Lower lobe of right lung (tissue), 2 donors: ENCODE measurements at regions not wholly inside any gene's neighbourhood (a gene's known extent, or its start where the extent isn't known, plus 50 kb on each side); places are given as distances from the start of the nearest gene placed in this dataset.

Source experiments
- ATAC-seq, 2 donors: fragments of 200-7000 bp; cut with Tn5 transposase; one replicate each; pipeline ENCODE4 v1.9.1; 2020 to 2022; ENCODE audit warnings: mild to moderate bottlenecking in 2 of 2, moderate library complexity in 2 of 2
- DNase-seq: peaks from one replicate; pipeline ENCODE4 v3.0.0-alpha.2; 2020
- H3K27ac ChIP-seq: fragments of 200-600 bp; one replicate; pipeline ENCODE4 v1.8.0; 2022
- H3K27me3 ChIP-seq: fragments of 200-600 bp; one replicate; pipeline ENCODE4 v1.8.0; 2022; ENCODE audit warnings: low read depth
- H3K36me3 ChIP-seq: fragments of 200-600 bp; one replicate; pipeline ENCODE4 v1.8.0; 2022; ENCODE audit warnings: mild to moderate bottlenecking
- H3K4me1 ChIP-seq: fragments of 200-600 bp; one replicate; pipeline ENCODE4 v1.8.0; 2022
- H3K4me3 ChIP-seq: fragments of 200-600 bp; one replicate; pipeline ENCODE4 v1.8.0; 2022; ENCODE audit warnings: mild to moderate bottlenecking
- H3K9me3 ChIP-seq: fragments of 200-600 bp; one replicate; pipeline ENCODE4 v1.8.0; 2022
- intact Hi-C: fragments of 100-400 bp; cut with DNase I; formaldehyde crosslinking; loops from one replicate; pipeline ENCODE4 v1.11.0; 2022
- TF ChIP-seq, protein P1 (sequence below): fragments of 200-600 bp; IDR thresholded peaks from one replicate; pipeline ENCODE4 v1.8.0; 2022; ENCODE audit warnings: antibody characterized with exemption, mild to moderate bottlenecking
- donor health status: DM: no; HTN: yes; CAD: no; lungs with severe emphysema.

DNA sequence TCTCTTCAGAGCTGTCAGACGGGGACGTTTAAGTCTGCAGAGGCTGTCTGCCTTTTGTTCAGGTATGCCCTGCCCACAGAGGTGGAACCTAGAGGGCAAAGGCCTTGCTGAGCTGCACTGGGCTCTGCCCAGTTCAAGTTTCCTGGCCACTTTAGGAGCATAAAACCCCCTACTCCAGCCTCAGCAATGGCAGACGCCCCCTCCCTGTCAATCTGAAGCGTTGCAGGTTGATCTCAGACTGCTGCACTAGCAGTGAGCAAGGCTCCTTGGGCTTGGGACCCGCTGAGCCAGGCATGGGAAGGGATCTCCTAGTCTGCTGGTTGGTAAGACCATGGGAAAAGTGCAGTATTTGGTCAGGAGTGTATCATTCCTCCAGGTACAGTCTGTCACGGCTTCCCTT is 66.6 kb upstream of the TP53I11 start:
- intact Hi-C loops, result no loop called here
- H3K9me3 ChIP-seq, result peaks cover 6% of the 10 kb centered on the region
- no peaks in the 10 kb centered on the region for H3K36me3 ChIP-seq
- peaks cover 19% of the 10 kb centered on the region for H3K4me1 ChIP-seq
- no peaks in the 10 kb centered on the region for H3K27me3 ChIP-seq
- H3K27ac ChIP-seq, result no peak overlapping the region
- TF ChIP-seq, protein P1, sequence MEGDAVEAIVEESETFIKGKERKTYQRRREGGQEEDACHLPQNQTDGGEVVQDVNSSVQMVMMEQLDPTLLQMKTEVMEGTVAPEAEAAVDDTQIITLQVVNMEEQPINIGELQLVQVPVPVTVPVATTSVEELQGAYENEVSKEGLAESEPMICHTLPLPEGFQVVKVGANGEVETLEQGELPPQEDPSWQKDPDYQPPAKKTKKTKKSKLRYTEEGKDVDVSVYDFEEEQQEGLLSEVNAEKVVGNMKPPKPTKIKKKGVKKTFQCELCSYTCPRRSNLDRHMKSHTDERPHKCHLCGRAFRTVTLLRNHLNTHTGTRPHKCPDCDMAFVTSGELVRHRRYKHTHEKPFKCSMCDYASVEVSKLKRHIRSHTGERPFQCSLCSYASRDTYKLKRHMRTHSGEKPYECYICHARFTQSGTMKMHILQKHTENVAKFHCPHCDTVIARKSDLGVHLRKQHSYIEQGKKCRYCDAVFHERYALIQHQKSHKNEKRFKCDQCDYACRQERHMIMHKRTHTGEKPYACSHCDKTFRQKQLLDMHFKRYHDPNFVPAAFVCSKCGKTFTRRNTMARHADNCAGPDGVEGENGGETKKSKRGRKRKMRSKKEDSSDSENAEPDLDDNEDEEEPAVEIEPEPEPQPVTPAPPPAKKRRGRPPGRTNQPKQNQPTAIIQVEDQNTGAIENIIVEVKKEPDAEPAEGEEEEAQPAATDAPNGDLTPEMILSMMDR, result no peak
- no peak overlapping the region for H3K4me3 ChIP-seq
- DNase-seq (no peak), ATAC-seq (no peak)

DNA sequence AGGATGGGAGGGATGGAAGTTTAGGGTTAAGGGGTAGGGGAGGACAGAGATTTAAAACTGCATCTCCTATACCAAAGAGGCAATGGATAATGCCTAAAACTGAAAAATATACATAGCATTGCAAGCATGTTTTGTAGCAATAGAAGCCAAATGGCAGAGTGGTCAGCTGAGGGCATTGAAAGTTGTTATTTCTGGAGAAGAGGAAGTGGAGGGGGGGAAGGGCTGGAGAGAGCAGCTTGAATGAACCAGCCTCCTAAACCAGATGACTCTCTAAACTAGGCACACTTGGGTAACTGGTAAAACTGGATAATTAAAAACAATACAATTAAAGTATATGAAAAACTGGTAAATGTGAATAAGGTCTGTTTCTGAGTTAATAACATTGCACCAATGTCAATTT is 70.3 kb upstream of the TP53I11 start:
- H3K27me3 ChIP-seq, result no peaks in the 10 kb centered on the region
- peak in 1 of 2 donors; percentile 7 for ATAC-seq
- H3K4me1 ChIP-seq, result peaks cover 19% of the 10 kb centered on the region
- H3K9me3 ChIP-seq, result no peaks in the 10 kb centered on the region
- no peak overlapping the region for H3K4me3 ChIP-seq
- no peaks in the 10 kb centered on the region for H3K36me3 ChIP-seq
- DNase-seq, result no peak
- TF ChIP-seq, protein P1, result no peak
- no peak overlapping the region for H3K27ac ChIP-seq
- intact Hi-C loops, result no loop called here

DNA sequence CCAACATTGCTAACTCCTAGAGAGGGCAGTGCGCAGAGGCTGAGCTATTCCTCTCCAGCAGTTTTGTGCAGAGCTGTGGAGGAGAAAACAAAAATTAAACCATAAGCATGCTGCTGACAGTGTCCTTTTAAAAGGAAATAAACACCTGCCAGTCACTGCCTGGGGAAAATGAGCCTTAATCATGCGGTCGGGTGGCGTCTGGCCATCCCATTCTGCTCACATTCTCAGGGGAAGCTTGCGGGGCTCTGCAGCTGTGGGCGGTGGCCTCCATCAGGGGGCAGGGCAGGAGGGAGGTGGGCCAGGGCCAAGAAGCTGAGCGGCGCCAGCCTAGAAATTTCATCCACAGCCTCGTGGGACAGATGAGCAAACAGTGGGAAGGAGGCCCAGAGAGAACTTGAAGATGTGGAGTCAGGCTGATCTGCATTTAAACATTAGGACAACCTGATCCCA is 71.0 kb upstream of the TP53I11 start:
- intact Hi-C loops, result no loop called here

DNA sequence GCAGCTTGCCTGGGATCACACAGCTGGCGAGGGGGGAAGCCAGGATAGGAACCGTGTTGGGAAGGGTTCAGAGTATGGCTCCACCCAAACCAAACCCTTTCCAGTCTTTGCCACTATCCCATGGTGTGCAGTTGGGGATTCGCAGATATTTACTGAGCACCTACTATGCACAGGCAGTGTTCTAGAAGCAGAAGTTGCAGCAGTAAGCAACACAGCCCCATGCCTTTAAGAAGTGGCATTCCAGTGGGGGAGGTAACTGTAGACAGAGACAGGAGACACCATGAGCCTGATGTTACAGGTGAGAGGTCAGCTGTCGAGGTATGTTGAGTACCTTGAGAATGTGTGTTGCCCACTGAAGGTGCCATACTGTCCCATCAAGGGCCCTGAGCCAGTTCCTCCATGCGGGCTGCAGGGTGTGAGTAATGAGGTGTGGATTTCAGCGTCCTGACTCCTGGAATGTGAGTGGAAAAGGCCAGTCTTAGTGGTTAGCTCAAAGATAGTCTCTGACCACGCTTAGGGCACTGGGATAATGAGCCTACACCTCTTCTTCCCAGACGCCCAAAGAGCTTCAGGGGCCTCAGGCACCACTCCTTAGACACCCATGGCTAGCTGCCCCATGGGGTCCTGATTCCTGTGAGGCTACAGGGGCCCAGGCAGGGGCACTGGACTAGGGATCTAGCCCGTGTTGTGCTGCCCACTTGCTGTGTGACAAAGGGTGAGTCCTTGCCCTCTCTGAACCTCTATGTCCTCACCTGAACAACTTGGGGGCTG is 71.8 kb upstream of the TP53I11 start:
- TF ChIP-seq, protein P1, result no peak

More for the DNA sequence above, 71.0 kb upstream of the TP53I11 start:
- ATAC-seq (peak; percentile 66 to 76), DNase-seq (peak; percentile 57)
- Histone ChIP-seq H3K27ac (no peak overlapping the region), H3K4me3 (no peak overlapping the region), H3K36me3 (no peaks in the 10 kb centered on the region), H3K27me3 (no peaks in the 10 kb centered on the region), H3K4me1 (peaks cover 24% of the 10 kb centered on the region), H3K9me3 (no peaks in the 10 kb centered on the region)
- TF ChIP-seq, protein P1, result no peak

DNA sequence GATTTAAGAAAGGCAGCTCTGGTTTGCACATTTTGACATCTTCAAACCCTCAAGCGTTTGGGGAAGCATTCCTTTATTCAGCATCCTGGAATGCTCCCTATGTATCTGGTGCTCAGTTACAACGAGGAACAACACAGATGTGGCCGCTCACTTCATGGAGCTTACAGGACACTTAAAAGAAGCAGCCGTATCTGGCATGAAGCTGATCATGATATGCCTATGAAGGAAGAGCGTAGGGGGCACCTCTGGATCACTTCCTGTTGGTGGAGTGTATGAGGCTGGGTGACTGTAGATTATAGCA is 72.3 kb upstream of the TP53I11 start:
- Histone ChIP-seq H3K4me3 (no peak overlapping the region), H3K36me3 (no peaks in the 10 kb centered on the region), H3K4me1 (peaks cover 24% of the 10 kb centered on the region), H3K9me3 (no peaks in the 10 kb centered on the region), H3K27ac (no peak overlapping the region), H3K27me3 (no peaks in the 10 kb centered on the region)
- no peak for ATAC-seq
- TF ChIP-seq, protein P1, result no peak
- intact Hi-C loops, result no loop called here
- no peak for DNase-seq

More for the DNA sequence above, 71.8 kb upstream of the TP53I11 start:
- H3K27me3 ChIP-seq, result no peaks in the 10 kb centered on the region
- H3K4me3 ChIP-seq, result no peak overlapping the region
- no peak overlapping the region for H3K27ac ChIP-seq
- no peak for DNase-seq
- no peaks in the 10 kb centered on the region for H3K36me3 ChIP-seq
- ATAC-seq, result peak in 1 of 2 donors; percentile 21
- intact Hi-C loops, result no loop called here
- no peaks in the 10 kb centered on the region for H3K9me3 ChIP-seq
- H3K4me1 ChIP-seq, result peaks cover 24% of the 10 kb centered on the region
